Skeletal muscle satellite cell (primary cell): ENCODE measurements at regions not wholly inside any gene's neighbourhood (a gene's known extent, or its start where the extent isn't known, plus 50 kb on each side); places are given as distances from the start of the nearest gene placed in this dataset.

Experiments used
- H3K27me3 ChIP-seq: 2 replicates; pipeline ENCODE4 v1.7.0; 2013; ENCODE audit warnings: low read length; ENCODE audit not compliant: control insufficient read depth, insufficient read depth
- H3K36me3 ChIP-seq: 2 replicates; pipeline ENCODE4 v1.7.0; 2013; ENCODE audit warnings: mild to moderate bottlenecking, control low read depth, low read length; ENCODE audit not compliant: insufficient read depth
- H3K4me1 ChIP-seq: 2 replicates; pipeline ENCODE4 v1.7.0; 2013; ENCODE audit warnings: low read length; ENCODE audit not compliant: control insufficient read depth, insufficient read depth
- H3K4me2 ChIP-seq: 2 replicates; pipeline ENCODE4 v1.7.0; 2013; ENCODE audit warnings: mild to moderate bottlenecking, low read length
- H3K4me3 ChIP-seq: 2 replicates; pipeline ENCODE4 v1.7.0; 2013; ENCODE audit warnings: low read length
- H3K9ac ChIP-seq: 2 replicates; pipeline ENCODE4 v1.7.0; 2013; ENCODE audit warnings: mild to moderate bottlenecking, low read depth, low read length, moderate library complexity
- H3K9me3 ChIP-seq: replicated peaks from 2 replicates; pipeline ENCODE4 v1.7.0; 2013; ENCODE audit warnings: mild to moderate bottlenecking, control low read depth, low read length

DNA sequence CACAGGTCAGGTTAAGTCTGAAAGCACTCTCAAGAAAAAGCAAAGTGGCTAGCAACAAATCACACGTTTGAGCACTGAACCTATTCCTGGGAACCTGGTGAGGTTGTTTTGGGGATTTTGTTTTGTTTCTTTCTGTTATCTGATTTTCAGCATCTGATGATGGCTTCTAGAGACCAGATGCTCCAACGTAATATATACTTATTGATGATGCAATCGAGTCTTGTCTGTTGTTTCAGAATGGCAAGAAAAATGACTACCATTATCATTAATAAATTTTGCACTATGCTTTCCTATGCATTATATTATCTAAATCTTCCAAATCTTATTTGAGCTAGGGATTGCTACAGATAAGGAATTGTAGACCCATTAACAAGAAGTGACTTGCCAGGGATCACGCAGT lies 312.3 kb upstream of the FAT3 start:
- Histone ChIP-seq H3K9ac (no peak overlapping the region), H3K4me3 (no peak overlapping the region), H3K9me3 (no peaks in the 10 kb centered on the region), H3K36me3 (no peaks in the 10 kb centered on the region), H3K27me3 (no peaks in the 10 kb centered on the region), H3K4me2 (no peak overlapping the region), H3K4me1 (no peaks in the 10 kb centered on the region)

DNA sequence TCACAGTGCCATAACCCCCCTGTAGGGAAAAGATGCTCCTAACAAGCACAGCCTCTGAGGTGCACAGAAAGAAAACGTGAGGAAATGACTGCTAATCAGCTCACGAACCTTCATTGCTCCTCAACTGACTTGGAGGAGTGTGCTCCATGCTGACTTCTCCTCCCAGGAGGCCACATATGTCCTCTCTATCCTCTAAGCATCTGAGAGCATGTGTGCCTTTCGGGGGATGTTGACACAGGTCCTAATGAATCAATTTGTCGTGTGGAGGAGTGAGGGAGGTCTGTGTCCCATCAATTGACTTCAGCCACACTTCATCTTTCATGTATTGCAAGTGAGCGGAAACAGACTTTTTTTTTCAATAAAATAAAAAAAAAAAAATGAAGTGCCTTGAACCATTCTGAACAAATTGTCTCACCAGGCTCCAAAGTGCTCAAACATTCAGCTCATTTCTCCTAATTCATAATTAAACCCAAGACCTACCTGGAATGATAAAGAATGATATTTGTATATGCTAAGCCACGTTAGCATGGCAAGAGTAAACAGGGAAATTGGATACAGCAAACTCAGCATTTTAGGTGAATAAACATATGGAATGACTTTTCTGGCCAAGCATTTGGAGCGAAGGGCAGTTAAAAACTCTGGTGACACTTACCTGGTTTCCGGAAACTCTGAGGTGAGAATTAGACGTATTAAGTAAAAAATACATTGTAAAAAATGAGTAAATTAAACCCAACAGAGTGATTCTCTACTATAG lies 317.6 kb upstream of the FAT3 start:
- Histone ChIP-seq H3K9ac (no peak overlapping the region), H3K4me2 (no peak overlapping the region), H3K27me3 (no peaks in the 10 kb centered on the region), H3K4me3 (no peak overlapping the region), H3K9me3 (no peaks in the 10 kb centered on the region), H3K36me3 (no peaks in the 10 kb centered on the region), H3K4me1 (no peaks in the 10 kb centered on the region)

DNA sequence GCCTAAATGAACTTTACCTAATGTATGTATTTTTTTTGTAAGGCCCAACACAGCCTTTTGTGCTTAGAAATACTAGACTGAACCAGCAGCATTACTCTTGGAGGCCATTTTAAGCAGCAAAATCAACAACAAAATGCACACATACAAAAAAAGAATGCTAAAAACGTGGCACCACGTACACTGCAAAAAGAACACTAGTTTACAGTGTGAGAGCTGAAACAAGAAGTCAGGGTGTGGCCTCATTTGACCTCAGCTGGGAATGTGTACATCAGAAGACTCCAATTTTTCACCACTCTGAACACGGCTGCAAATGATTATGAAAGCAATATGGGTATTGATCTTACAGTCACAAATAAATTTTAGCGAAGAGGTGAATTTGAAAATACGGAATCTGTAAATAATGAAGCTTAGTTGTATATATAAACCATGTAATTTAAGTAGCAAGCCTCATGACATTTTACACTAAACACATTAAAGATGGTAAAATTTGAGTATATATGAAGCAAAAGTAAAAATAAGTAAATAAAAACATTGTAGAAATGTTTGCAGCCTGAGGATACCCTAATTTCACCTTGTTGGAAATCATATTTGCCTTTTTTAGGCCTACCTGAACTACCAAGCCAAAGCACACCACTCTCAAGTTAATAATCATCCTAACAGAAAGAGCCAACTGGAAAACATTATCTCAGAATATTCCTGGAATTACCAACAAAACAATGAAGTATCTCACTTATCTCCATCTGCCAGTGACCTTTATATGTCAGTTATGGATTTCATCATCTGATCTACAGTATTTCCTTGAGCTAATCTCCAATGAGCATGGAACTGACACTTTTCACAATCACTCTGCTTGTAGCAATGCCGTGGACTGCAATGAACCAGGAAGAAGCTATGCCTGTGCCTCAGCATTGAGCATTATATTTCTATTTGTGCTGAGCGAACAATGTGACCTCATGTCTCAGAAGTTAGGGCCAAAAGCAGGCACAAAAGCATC lies 319.5 kb upstream of the FAT3 start:
- no peak overlapping the region for H3K9ac ChIP-seq
- H3K4me2 ChIP-seq, result no peak overlapping the region
- H3K27me3 ChIP-seq, result no peaks in the 10 kb centered on the region
- no peaks in the 10 kb centered on the region for H3K4me1 ChIP-seq
- no peaks in the 10 kb centered on the region for H3K9me3 ChIP-seq
- no peak overlapping the region for H3K4me3 ChIP-seq
- no peaks in the 10 kb centered on the region for H3K36me3 ChIP-seq

DNA sequence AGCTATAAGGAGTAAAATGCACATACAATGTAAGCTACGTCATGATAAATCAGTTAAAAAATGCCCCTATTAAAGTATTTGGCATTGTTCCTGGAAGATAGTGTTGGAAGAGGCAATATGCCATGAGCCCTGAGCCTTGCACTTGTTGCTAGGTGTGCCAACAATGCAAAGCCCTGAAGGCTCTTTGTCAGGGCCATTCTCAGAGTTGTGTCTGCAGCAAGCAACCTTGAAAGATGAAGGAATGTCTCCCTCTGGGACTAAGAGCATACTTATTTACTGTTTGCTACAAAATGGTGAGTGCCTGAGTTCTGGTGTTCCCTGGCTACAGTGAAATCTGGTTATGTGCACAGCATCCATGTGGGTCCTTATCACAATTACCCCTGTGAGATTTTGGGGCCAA lies 322.3 kb upstream of the FAT3 start:
- H3K4me1 ChIP-seq, result no peaks in the 10 kb centered on the region

DNA sequence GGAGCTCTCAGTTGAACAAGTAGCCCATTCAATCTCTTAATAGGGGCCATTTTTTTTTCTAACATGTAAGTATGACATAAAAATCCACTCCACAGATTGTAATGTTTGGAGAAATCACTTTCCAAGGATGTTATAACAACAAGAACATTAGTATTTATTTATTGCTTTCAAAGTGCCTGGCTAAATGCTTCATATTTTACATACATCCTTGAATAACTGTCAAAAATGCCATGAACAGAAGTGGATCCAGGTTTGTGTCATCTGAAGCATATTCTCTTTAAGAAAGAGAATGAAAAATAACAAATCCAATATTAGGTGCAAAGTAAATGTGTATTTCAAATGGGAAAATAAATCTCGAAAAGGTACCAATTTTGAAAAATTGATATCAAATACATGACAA lies 344.0 kb upstream of the FAT3 start:
- no peak overlapping the region for H3K4me2 ChIP-seq
- no peak overlapping the region for H3K4me3 ChIP-seq
- no peaks in the 10 kb centered on the region for H3K4me1 ChIP-seq
- no peaks in the 10 kb centered on the region for H3K27me3 ChIP-seq
- no peaks in the 10 kb centered on the region for H3K9me3 ChIP-seq
- no peaks in the 10 kb centered on the region for H3K36me3 ChIP-seq
- H3K9ac ChIP-seq, result no peak overlapping the region

More for the DNA sequence above, 322.3 kb upstream of the FAT3 start:
- Histone ChIP-seq H3K4me3 (no peak overlapping the region), H3K9ac (no peak overlapping the region), H3K9me3 (no peaks in the 10 kb centered on the region), H3K36me3 (no peaks in the 10 kb centered on the region), H3K27me3 (no peaks in the 10 kb centered on the region), H3K4me2 (no peak overlapping the region)

DNA sequence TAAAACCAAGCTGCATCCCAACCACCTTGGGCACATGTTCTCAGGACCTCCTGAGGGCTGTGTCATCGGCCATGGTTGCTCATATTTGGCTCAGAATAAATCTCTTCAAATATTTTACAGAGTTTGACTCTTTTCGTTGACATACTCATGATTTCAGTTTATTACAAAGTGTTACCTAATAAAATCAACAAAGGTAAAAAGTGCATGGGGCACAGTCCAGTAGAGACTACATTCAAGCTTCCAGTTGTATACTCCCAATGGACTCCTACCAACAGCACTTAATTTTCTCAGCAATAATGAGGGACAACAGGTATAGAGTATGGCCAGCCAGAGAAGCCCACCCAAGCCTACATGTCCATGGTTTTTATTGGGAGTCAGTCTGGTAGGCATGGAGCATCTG lies 347.9 kb upstream of the FAT3 start:
- Histone ChIP-seq H3K4me3 (no peak overlapping the region), H3K36me3 (no peaks in the 10 kb centered on the region), H3K4me2 (no peak overlapping the region), H3K27me3 (no peaks in the 10 kb centered on the region), H3K9me3 (no peaks in the 10 kb centered on the region), H3K9ac (no peak overlapping the region), H3K4me1 (peaks cover 2% of the 10 kb centered on the region)

DNA sequence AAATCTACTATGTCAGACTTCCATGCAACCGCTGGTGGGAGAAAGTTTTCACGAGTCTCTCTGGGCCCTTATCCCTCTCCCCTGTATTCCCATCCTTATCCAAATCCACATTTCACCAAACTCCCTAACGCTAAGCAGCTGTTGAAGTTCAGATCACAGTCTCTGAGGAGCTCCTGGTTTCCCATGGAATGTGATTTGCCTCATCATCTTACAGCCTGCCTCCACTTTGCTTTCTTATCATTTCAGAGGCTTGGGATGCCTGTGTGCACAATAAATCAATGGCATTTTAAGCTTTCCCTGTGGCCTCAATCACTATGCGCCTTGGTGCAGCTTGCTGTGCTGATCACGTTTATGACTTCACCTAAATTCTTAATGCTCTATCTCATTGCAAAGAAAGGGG lies 352.4 kb upstream of the FAT3 start:
- H3K36me3 ChIP-seq, result no peaks in the 10 kb centered on the region
- no peak overlapping the region for H3K9ac ChIP-seq
- no peak overlapping the region for H3K4me3 ChIP-seq
- H3K4me2 ChIP-seq, result no peak overlapping the region
- H3K27me3 ChIP-seq, result no peaks in the 10 kb centered on the region
- H3K4me1 ChIP-seq, result peaks cover 10% of the 10 kb centered on the region
- no peaks in the 10 kb centered on the region for H3K9me3 ChIP-seq

DNA sequence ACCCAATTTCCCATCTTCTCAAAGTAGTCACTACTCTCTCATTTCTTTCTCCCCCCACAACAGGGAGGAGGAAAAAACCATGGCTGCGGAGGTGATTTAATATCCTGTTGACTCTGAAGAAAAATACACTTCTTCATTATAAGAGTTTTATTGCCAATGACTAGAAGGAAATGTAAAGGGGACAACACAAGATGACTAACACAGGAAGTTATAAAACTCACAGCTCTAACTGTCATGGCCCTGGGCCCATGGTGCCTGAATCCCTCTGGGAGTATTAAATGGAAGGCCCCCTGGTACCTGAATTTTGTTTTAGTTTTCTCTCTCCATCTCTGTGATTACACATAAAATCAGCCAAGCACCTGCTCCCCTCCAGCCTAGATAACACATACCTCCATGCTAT lies 352.8 kb upstream of the FAT3 start:
- Histone ChIP-seq H3K4me3 (no peak overlapping the region), H3K9me3 (no peaks in the 10 kb centered on the region), H3K36me3 (no peaks in the 10 kb centered on the region), H3K9ac (no peak overlapping the region), H3K4me1 (peaks cover 10% of the 10 kb centered on the region), H3K4me2 (peak overlapping the region; percentile 19), H3K27me3 (no peaks in the 10 kb centered on the region)

DNA sequence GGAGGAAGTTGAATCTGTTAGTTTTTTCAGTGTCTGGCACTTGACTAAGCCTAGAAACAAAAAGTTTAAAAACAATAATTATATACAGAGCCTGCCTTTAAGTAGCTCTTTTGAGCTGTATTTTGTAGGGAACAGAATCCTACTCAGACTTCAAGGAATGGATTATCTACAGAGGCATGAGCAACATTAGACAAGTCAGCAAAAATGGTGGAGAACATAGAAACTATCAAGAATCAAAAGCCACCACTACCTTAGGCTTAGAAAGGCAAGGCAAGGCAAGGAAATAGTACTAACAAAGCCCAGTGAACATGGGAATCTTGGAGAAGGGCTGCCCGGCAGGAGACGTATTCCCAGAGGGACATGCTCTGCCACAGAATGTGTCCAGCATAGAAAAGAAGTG lies 353.6 kb upstream of the FAT3 start:
- Histone ChIP-seq H3K4me2 (no peak overlapping the region), H3K4me1 (peaks cover 10% of the 10 kb centered on the region), H3K9ac (no peak overlapping the region)

DNA sequence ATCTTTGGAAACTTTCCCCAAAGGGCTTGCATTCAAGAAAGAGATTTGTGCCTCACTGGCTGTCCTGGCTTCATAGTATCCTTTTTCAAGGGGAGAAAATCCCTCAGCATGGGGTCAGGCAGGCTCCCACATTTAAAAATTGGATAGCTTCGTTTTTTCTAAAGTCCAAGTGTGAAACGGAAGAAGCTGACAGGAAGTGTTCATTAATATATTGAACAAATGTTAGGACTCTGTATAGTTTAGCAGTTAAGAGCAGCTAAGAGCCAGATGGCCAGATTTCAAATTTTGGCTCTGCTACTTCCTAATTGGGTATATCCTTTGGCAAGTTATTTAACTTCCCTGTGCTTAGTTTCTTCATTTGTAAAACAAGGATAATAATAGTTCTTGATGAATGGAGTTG lies 354.9 kb upstream of the FAT3 start:
- Histone ChIP-seq H3K4me1 (peaks cover 10% of the 10 kb centered on the region), H3K4me3 (no peak overlapping the region), H3K9ac (no peak overlapping the region), H3K9me3 (no peaks in the 10 kb centered on the region), H3K4me2 (no peak overlapping the region), H3K27me3 (no peaks in the 10 kb centered on the region), H3K36me3 (no peaks in the 10 kb centered on the region)

More for the DNA sequence above, 353.6 kb upstream of the FAT3 start:
- no peak overlapping the region for H3K4me3 ChIP-seq
- no peaks in the 10 kb centered on the region for H3K9me3 ChIP-seq
- H3K27me3 ChIP-seq, result no peaks in the 10 kb centered on the region
- H3K36me3 ChIP-seq, result no peaks in the 10 kb centered on the region

DNA sequence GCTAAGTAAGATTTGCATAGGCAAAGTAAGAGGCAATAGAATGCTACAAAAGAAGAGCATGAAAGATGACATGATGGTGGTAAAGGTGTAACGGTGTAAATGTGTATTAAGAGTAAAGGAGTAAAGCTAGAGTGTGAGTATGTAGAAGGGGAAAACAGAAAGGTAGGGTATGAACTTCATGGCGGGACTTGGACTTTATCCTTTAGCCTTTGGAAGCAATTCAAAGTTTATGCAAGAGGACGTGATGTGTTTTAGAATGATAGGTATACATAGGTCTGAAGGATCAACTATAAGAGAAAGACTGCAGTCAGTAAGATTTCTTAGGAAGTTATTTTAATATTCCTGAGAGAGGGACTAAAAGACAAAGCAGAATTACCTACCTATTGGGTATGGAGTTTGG lies 358.0 kb upstream of the FAT3 start:
- Histone ChIP-seq H3K36me3 (no peaks in the 10 kb centered on the region), H3K9ac (no peak overlapping the region), H3K9me3 (no peaks in the 10 kb centered on the region), H3K4me2 (no peak overlapping the region), H3K4me3 (no peak overlapping the region), H3K27me3 (no peaks in the 10 kb centered on the region), H3K4me1 (peaks cover 7% of the 10 kb centered on the region)
